ENCODE measurements at regions not wholly inside any gene's neighbourhood (a gene's known extent, or its start where the extent isn't known, plus 50 kb on each side); places are given as distances from the start of the nearest gene placed in this dataset.
A peak's percentile ranks its signal among the peaks of the same experiment; 100 is the strongest.

DNA sequence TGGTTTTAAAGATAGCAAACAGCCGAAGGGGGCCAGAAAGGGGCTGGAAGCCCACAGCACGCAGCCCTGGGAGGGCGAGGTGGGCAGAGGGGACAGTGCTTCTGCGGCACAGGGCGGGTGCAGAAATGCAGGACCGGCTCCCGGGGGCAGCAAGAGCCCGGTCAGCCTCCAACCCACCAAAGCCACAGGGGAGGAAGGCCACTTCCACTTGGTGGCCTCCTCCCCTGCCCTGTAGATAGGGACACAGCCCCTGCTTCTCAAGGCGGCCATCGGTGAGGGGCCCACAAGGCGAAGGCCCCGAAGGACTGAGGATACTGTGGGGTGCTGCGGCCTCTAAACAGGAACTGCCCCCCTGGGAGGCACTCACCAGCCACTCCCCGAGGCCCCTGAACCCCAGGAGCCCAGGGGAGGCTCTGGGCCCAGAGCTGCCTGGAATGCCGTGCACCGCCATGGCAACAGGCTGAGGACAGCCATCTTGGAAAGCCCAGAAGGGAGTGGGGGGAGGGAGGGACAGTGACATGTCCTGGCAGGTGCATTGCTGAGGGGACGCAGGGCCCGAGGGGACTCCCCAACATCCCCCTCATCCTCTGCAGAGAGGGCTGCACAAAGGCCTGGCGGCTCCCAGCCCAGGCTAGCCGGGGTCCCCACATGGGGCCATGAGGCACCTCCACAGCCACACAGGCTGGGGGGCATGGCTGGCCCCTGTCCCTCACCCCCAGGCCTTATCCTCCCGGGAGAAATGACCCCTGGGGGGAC is 114.7 kb downstream of the NCOR2 start:
- H3K79me2 ChIP-seq (ENCODE audit: low read length): peaks cover 43% of the 10 kb centered on the region

DNA sequence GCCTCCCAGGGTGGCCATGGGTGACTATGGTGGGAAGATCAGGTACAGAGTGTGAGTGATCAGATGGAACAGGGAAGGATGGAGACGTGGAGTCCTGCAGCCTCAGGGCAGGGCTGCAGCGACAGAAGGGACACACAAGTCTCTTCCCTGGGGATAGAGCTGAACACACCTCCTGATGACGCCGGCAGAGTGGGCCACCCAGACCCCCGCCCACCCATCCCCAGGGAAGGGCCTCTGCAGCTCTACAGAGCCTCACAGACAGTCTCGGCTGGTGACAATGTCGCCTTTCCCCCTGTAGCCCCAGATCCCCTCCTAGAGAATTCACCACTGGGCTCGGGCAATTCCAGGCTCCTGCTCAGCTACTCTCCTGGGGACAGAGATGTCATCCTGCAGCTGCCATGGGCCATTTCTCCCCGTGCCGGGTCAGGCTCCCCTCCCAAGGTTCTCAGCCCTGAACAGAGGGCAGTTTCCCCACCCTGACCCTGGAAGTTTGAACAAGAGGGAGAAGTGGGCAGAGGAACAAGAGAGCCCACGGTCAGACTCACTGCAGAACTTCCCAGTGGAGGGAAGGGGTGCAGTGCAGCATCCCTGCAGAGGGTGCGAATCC is 115.7 kb downstream of the NCOR2 start:
- Histone ChIP-seq H3K79me2 (ENCODE audit: low read length) (peaks cover 37% of the 10 kb centered on the region), H3K4me3 (ENCODE audit: low read length) (no peak overlapping the region), H3K9me2 (replicated peaks; ENCODE audit: insufficient read depth, low read length) (no peaks in the 10 kb centered on the region), H3K9ac (ENCODE audit: low read length) (no peak overlapping the region), H3K27ac (ENCODE audit: low read length) (no peak overlapping the region), H4K20me1 (ENCODE audit: insufficient read depth, low read depth, low read length) (no peaks in the 10 kb centered on the region; the same call in none of the 2 replicates), H3K36me3 (ENCODE audit: insufficient read depth, low read length) (0 out of 2 replicates have a peak, but pooled peaks cover 9% of the 10 kb centered on the region), H3K27me3 (ENCODE audit: low read length) (no peaks in the 10 kb centered on the region), H2AFZ (ENCODE audit: low read length) (no peak overlapping the region), H3K4me1 (ENCODE audit: low read length) (peaks cover 36% of the 10 kb centered on the region), H3K9me3 (ENCODE audit: low read length) (no peaks in the 10 kb centered on the region), H3K4me2 (ENCODE audit: low read depth, low read length, poor library complexity, severe bottlenecking) (no peak overlapping the region)
- no peak for DNase-seq

More for the DNA sequence above, 114.7 kb downstream of the NCOR2 start:
- Histone ChIP-seq H3K27me3 (ENCODE audit: low read length) (no peaks in the 10 kb centered on the region), H3K27ac (ENCODE audit: low read length) (peak overlapping the region; percentile 65), H3K9me2 (replicated peaks; ENCODE audit: insufficient read depth, low read length) (no peaks in the 10 kb centered on the region), H3K36me3 (ENCODE audit: insufficient read depth, low read length) (0 out of 2 replicates have a peak, but pooled peaks cover 5% of the 10 kb centered on the region), H3K9ac (ENCODE audit: low read length) (peak overlapping the region; percentile 38; the same call in 1 of the 2 replicates), H2AFZ (ENCODE audit: low read length) (no peak overlapping the region), H4K20me1 (ENCODE audit: insufficient read depth, low read depth, low read length) (no peaks in the 10 kb centered on the region; the same call in none of the 2 replicates), H3K4me3 (ENCODE audit: low read length) (no peak overlapping the region), H3K4me2 (ENCODE audit: low read depth, low read length, poor library complexity, severe bottlenecking) (no peak overlapping the region), H3K9me3 (ENCODE audit: low read length) (no peaks in the 10 kb centered on the region), H3K4me1 (ENCODE audit: low read length) (peaks cover 45% of the 10 kb centered on the region)
- DNase-seq: no peak

DNA sequence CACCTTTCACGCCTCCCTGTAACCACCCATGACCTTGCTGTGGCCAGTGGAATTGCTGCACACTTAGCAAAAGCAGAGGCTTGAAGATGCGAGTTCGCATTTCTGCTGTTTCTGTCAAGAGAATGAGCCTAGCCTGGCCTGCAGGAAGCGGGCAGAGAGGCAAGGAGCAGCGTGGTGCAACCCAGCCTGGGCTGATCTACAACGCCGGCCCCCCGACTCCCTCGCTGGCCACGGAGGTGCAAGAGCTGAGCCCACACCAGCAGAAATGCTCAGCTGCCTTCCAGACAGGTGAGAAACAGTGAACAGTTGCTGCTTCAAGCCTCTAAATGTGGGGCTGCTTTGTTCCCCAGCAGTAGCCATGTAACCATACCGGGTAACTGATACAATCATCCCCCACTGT is 116.4 kb downstream of the NCOR2 start:
- no peaks in the 10 kb centered on the region for H3K27me3 ChIP-seq (ENCODE audit: low read length)
- no peak for DNase-seq
- H3K36me3 ChIP-seq (ENCODE audit: insufficient read depth, low read length): 0 out of 2 replicates have a peak, but pooled peaks cover 4% of the 10 kb centered on the region
- no peak overlapping the region for H3K4me3 ChIP-seq (ENCODE audit: low read length)
- no peak overlapping the region for H3K4me2 ChIP-seq (ENCODE audit: low read depth, low read length, poor library complexity, severe bottlenecking)
- no peak overlapping the region for H2AFZ ChIP-seq (ENCODE audit: low read length)
- no peaks in the 10 kb centered on the region for H3K9me2 ChIP-seq (replicated peaks; ENCODE audit: insufficient read depth, low read length)
- H4K20me1 ChIP-seq (ENCODE audit: insufficient read depth, low read depth, low read length): no peaks in the 10 kb centered on the region; the same call in none of the 2 replicates
- no peak overlapping the region for H3K9ac ChIP-seq (ENCODE audit: low read length)
- peaks cover 32% of the 10 kb centered on the region for H3K79me2 ChIP-seq (ENCODE audit: low read length)
- no peak overlapping the region for H3K27ac ChIP-seq (ENCODE audit: low read length)
- no peaks in the 10 kb centered on the region for H3K9me3 ChIP-seq (ENCODE audit: low read length)
- peaks cover 31% of the 10 kb centered on the region for H3K4me1 ChIP-seq (ENCODE audit: low read length)

DNA sequence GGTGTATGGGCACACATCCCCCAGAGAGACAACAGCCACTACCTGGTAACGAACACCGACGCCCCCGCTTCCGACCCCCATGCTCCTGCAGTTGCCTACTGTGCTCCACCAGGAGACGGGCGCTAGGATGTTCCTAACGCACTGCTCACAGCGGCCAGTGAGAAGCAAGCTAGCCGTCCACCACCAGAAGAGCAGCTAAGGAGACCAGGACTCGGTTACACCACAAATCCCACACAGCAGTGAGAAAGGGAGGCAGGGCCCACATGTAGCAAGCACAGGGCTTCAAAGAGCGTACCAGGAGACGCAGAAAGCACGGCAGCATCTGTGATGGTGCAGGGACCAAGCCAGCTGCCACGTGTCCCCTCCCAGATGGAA is 117.0 kb downstream of the NCOR2 start:
- Histone ChIP-seq H3K4me3 (ENCODE audit: low read length) (no peak overlapping the region), H3K27ac (ENCODE audit: low read length) (no peak overlapping the region), H3K9ac (ENCODE audit: low read length) (no peak overlapping the region), H4K20me1 (ENCODE audit: insufficient read depth, low read depth, low read length) (no peaks in the 10 kb centered on the region; the same call in none of the 2 replicates), H3K27me3 (ENCODE audit: low read length) (no peaks in the 10 kb centered on the region), H3K36me3 (ENCODE audit: insufficient read depth, low read length) (0 out of 2 replicates have a peak, but pooled peaks cover 4% of the 10 kb centered on the region), H3K4me2 (ENCODE audit: low read depth, low read length, poor library complexity, severe bottlenecking) (no peak overlapping the region), H3K4me1 (ENCODE audit: low read length) (peaks cover 24% of the 10 kb centered on the region), H3K9me2 (replicated peaks; ENCODE audit: insufficient read depth, low read length) (no peaks in the 10 kb centered on the region), H3K79me2 (ENCODE audit: low read length) (peaks cover 27% of the 10 kb centered on the region), H3K9me3 (ENCODE audit: low read length) (no peaks in the 10 kb centered on the region), H2AFZ (ENCODE audit: low read length) (no peak overlapping the region)
- DNase-seq: no peak

DNA sequence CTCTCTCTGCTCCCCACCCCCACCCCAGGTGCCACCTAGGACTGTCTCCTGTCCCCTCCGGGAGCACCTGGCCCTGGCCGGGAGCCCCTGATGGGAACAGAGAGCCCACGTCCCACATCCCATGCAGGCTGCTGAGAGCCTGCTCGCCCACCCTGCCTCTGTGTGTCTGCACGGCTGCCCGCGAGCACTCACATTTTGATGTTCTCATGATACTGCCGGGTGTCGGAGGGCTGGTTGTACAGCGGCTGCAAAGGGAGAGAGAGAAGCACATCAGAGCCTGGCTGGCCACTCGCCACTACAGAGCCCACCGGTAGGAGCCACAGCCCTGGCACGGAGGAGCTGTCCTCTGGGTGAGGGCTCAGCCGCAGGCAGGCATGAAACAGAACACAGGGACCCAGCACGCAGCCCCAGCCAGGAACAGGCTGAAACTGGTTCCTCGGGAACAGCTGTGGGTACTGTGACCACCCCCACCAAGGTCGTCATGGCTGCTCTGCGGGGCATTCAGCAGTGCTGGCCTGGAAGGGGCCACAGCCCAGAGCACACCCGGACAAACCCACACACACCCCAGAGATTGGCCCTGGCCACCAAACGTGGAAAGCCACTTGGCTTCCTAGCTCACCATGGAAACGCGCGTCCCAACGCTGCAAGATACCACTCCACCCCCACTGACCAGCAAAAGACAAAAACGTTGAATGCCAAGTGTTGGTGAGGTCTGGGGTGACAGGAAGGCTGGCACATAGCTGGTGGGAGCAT is 117.6 kb downstream of the NCOR2 start:
- H3K36me3 ChIP-seq (ENCODE audit: insufficient read depth, low read length): 0 out of 2 replicates have a peak, but pooled peaks cover 4% of the 10 kb centered on the region
- no peaks in the 10 kb centered on the region; the same call in none of the 2 replicates for H4K20me1 ChIP-seq (ENCODE audit: insufficient read depth, low read depth, low read length)

DNA sequence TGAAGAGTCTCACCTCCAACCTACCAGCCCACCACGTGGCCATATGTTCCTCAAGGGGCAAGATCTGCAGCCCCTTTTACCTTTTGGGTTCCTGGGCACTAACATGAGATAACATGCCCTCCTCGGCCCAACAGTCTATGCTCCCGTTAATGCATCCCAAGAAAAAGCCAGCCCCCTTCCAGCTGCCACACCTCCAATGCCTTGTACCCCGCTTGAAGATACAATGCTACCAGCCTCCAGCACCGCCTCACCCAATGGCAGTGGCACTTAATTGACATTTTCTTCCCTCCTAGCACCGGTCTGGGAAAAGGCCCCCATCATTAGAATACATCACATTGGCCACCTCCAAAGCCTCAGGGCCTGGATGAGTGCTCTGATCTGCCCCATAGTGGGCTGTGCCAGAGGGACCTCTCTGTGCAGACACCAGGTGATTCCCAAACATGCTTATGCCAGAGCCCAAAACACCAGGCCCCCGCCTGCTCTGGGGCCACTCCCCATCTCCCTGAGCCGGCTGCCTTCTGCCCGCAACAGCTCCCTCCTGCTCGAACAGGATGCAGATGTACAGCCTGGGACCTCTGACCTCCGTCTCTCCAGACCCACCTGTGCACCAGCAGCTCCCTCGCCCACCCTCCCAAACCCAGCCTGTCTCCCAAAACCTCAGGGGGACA is 118.3 kb downstream of the NCOR2 start:
- Histone ChIP-seq H4K20me1 (ENCODE audit: insufficient read depth, low read depth, low read length) (peaks cover 4% of the 10 kb centered on the region; the same call in 1 of the 2 replicates), H3K9me2 (replicated peaks; ENCODE audit: insufficient read depth, low read length) (no peaks in the 10 kb centered on the region), H3K4me2 (ENCODE audit: low read depth, low read length, poor library complexity, severe bottlenecking) (no peak overlapping the region), H3K4me3 (ENCODE audit: low read length) (no peak overlapping the region), H2AFZ (ENCODE audit: low read length) (no peak overlapping the region), H3K79me2 (ENCODE audit: low read length) (peaks cover 18% of the 10 kb centered on the region), H3K9me3 (ENCODE audit: low read length) (no peaks in the 10 kb centered on the region), H3K9ac (ENCODE audit: low read length) (no peak overlapping the region), H3K27me3 (ENCODE audit: low read length) (no peaks in the 10 kb centered on the region), H3K27ac (ENCODE audit: low read length) (no peak overlapping the region), H3K4me1 (ENCODE audit: low read length) (peaks cover 12% of the 10 kb centered on the region), H3K36me3 (ENCODE audit: insufficient read depth, low read length) (0 out of 2 replicates have a peak, but pooled peaks cover 4% of the 10 kb centered on the region)
- no peak for DNase-seq

More for the DNA sequence above, 117.6 kb downstream of the NCOR2 start:
- H3K4me2 ChIP-seq (ENCODE audit: low read depth, low read length, poor library complexity, severe bottlenecking): no peak overlapping the region
- H3K9me3 ChIP-seq (ENCODE audit: low read length): no peaks in the 10 kb centered on the region
- H3K9ac ChIP-seq (ENCODE audit: low read length): no peak overlapping the region
- H3K27me3 ChIP-seq (ENCODE audit: low read length): no peaks in the 10 kb centered on the region
- no peaks in the 10 kb centered on the region for H3K9me2 ChIP-seq (replicated peaks; ENCODE audit: insufficient read depth, low read length)
- no peak overlapping the region for H3K27ac ChIP-seq (ENCODE audit: low read length)
- no peak overlapping the region for H3K4me3 ChIP-seq (ENCODE audit: low read length)
- H3K79me2 ChIP-seq (ENCODE audit: low read length): peaks cover 25% of the 10 kb centered on the region
- no peak for DNase-seq
- H2AFZ ChIP-seq (ENCODE audit: low read length): no peak overlapping the region
- peaks cover 19% of the 10 kb centered on the region for H3K4me1 ChIP-seq (ENCODE audit: low read length)

DNA sequence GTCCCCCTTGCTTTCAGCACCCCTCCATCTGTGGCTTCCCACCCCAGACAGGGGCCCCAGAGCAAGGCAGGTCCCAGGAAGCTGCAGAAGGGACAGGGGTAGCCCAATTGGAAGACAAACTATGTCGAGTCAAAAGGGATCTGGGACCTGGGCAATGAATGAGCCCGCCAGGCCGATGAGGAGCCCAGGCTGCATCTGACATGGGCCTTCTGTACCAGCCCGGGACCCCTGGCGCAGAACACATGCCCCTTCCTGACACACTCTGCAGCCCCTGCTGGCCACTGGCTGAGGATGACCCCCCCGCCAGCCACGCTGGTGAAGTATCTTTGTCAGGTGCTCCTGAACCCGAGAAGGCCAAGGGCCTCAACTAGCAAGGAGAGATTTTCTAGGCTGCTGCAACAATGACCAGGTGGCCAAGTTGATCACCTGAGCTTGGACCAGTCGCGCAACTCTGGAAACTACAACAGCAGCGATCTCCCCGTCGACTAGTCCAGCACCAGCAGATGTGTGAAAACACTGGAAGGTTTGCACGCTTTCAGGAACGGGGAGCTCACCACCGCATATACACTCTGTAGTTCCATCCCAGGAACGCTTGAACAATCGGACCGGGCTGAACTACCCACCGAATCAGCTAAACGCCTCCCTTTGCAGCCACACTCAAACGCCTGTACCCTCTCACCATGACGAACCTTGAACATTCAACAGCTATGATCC is 119.0 kb downstream of the NCOR2 start:
- Histone ChIP-seq H3K27me3 (ENCODE audit: low read length) (no peaks in the 10 kb centered on the region), H3K4me1 (ENCODE audit: low read length) (peaks cover 5% of the 10 kb centered on the region), H3K9me3 (ENCODE audit: low read length) (no peaks in the 10 kb centered on the region), H3K36me3 (ENCODE audit: insufficient read depth, low read length) (0 out of 2 replicates have a peak, but pooled peaks cover 4% of the 10 kb centered on the region), H3K79me2 (ENCODE audit: low read length) (peaks cover 13% of the 10 kb centered on the region), H4K20me1 (ENCODE audit: insufficient read depth, low read depth, low read length) (peaks cover 6% of the 10 kb centered on the region; the same call in 1 of the 2 replicates), H3K4me3 (ENCODE audit: low read length) (no peak overlapping the region), H3K9ac (ENCODE audit: low read length) (no peak overlapping the region), H3K9me2 (replicated peaks; ENCODE audit: insufficient read depth, low read length) (no peaks in the 10 kb centered on the region), H3K27ac (ENCODE audit: low read length) (no peak overlapping the region), H2AFZ (ENCODE audit: low read length) (no peak overlapping the region), H3K4me2 (ENCODE audit: low read depth, low read length, poor library complexity, severe bottlenecking) (no peak overlapping the region)
- no peak for DNase-seq

All from Karpas-422 (cell line).